SK-N-MC (cell line): ENCODE measurements at regions not wholly inside any gene's neighbourhood (a gene's known extent, or its start where the extent isn't known, plus 50 kb on each side); places are given as distances from the start of the nearest gene placed in this dataset.

Experiments
- EZH2 ChIP-seq: fragments of 200-600 bp; sonication (generic); IDR thresholded peaks from one replicate; pipeline ENCODE4 v1.6.1; 2017; ENCODE audit warnings: antibody characterized with exemption
- POLR2AphosphoS5 ChIP-seq: IDR thresholded peaks from 2 replicates; pipeline ENCODE4 v1.6.1; 2012; ENCODE audit warnings: mild to moderate bottlenecking, low read depth, low read length, borderline replicate concordance

- TF ChIP-seq POLR2AphosphoS5 (no peak), EZH2 (no peak)
Measured at GRCh38 chr20:60576236-60576635, 618.0 kb downstream of the CDH26 start.
